ENCODE measurements at regions not wholly inside any gene's neighbourhood (a gene's known extent, or its start where the extent isn't known, plus 50 kb on each side); places are given as distances from the start of the nearest gene placed in this dataset.

GRCh38 chrX:11960031-11960430 is 178.2 kb upstream of the FRMPD4 start:
- no peak for TF ChIP-seq CTCF (IDR thresholded peaks at IDR 0.05)
- no peaks in the 10 kb centered on the region for H3K4me1 ChIP-seq
- no peaks in the 10 kb centered on the region for H3K27me3 ChIP-seq
- ATAC-seq (no peak), DNase-seq (no peak)
- H3K36me3 ChIP-seq = no peaks in the 10 kb centered on the region
- intact Hi-C loops (cut with DNase I) = no loop called here
- H3K9me3 ChIP-seq = no peaks in the 10 kb centered on the region
- no peak overlapping the region for H3K4me3 ChIP-seq
- H3K27ac ChIP-seq = no peak overlapping the region

- no peak for ATAC-seq
- no peak for TF ChIP-seq CTCF (IDR thresholded peaks at IDR 0.05)
- no peak for DNase-seq
Measured at GRCh38 chrX:11965436-11965835, 172.8 kb upstream of the FRMPD4 start.

GRCh38 chrX:11967986-11968869 is 170.0 kb upstream of the FRMPD4 start:
- DNase-seq = no peak
- Histone ChIP-seq H3K27me3 (no peaks in the 10 kb centered on the region), H3K9me3 (no peaks in the 10 kb centered on the region), H3K4me1 (no peaks in the 10 kb centered on the region), H3K27ac (no peak overlapping the region), H3K4me3 (no peak overlapping the region), H3K36me3 (no peaks in the 10 kb centered on the region)
- no peak for TF ChIP-seq CTCF (IDR thresholded peaks at IDR 0.05)
- intact Hi-C loops (cut with DNase I) = no loop called here
- ATAC-seq = no peak

More at GRCh38 chrX:11965436-11965835, 172.8 kb upstream of the FRMPD4 start:
- no peak overlapping the region for H3K27ac ChIP-seq
- no peaks in the 10 kb centered on the region for H3K27me3 ChIP-seq
- no peaks in the 10 kb centered on the region for H3K36me3 ChIP-seq
- intact Hi-C loops (cut with DNase I) = no loop called here
- no peak overlapping the region for H3K4me3 ChIP-seq
- H3K9me3 ChIP-seq = no peaks in the 10 kb centered on the region
- no peaks in the 10 kb centered on the region for H3K4me1 ChIP-seq

GRCh38 chrX:11968991-11969390 is 169.3 kb upstream of the FRMPD4 start:
- Histone ChIP-seq H3K4me3 (no peak overlapping the region), H3K27ac (no peak overlapping the region), H3K36me3 (no peaks in the 10 kb centered on the region), H3K9me3 (no peaks in the 10 kb centered on the region), H3K27me3 (no peaks in the 10 kb centered on the region), H3K4me1 (no peaks in the 10 kb centered on the region)
- TF ChIP-seq CTCF (IDR thresholded peaks at IDR 0.05) = no peak
- ATAC-seq (no peak), DNase-seq (peak in 2 of 4 donors; percentile 60 to 66)
- intact Hi-C loops (cut with DNase I) = no loop called here

- intact Hi-C loops (cut with DNase I) = no loop called here
- no peak for TF ChIP-seq CTCF (IDR thresholded peaks at IDR 0.05)
- H3K27ac ChIP-seq = no peak overlapping the region
- ATAC-seq (no peak), DNase-seq (peak in 2 of 4 donors; percentile 33 to 44)
- no peaks in the 10 kb centered on the region for H3K27me3 ChIP-seq
- no peaks in the 10 kb centered on the region for H3K9me3 ChIP-seq
- no peaks in the 10 kb centered on the region for H3K36me3 ChIP-seq
- no peak overlapping the region for H3K4me3 ChIP-seq
- H3K4me1 ChIP-seq = no peaks in the 10 kb centered on the region
Measured at GRCh38 chrX:11970578-11971359, 167.5 kb upstream of the FRMPD4 start.
